Naive thymus-derived CD8-positive, alpha-beta T cell (primary cell): ENCODE measurements at regions not wholly inside any gene's neighbourhood (a gene's known extent, or its start where the extent isn't known, plus 50 kb on each side); places are given as distances from the start of the nearest gene placed in this dataset.

ENCODE experiments used
- ATAC-seq, 2 donors: fragments of 150-1000 bp; cut with Tn5 transposase in 1 of 2; sonication (Bioruptor Pico), chemical (Tn5 transposase) in 1 of 2; 1 replicate in 1 of 2; 2 replicates in 1 of 2; pipeline ENCODE4 v1.10.0; 2021; ENCODE audit warnings: mild to moderate bottlenecking in 2 of 2, moderate library complexity in 2 of 2
- POLR2A ChIA-PET: fragments of 350-600 bp; sonication (Branson Sonifier 250); formaldehyde crosslinking; loops from one replicate; lab custom pipeline; 2021; ENCODE audit warnings: antibody characterized with exemption; lab: Charles Lee
- DNase-seq, 10 donors: peaks; one replicate each; pipeline versions ENCODE4 v3.0.0 to v3.0.0-alpha.2; 2020 to 2022
- H3K27ac Mint-ChIP-seq, 10 donors: one replicate each; pipeline ENCODE4 v1.8.0; 2020 to 2022; ENCODE audit warnings: mild to moderate bottlenecking in 10 of 10, mixed read lengths in 10 of 10, moderate library complexity in 4 of 10, inconsistent platforms in 1 of 10
- H3K27me3 Mint-ChIP-seq, 5 donors: one replicate each; pipeline ENCODE4 v1.8.0; 2021 to 2022; ENCODE audit warnings: mixed read lengths in 5 of 5
- H3K36me3 Mint-ChIP-seq, 3 donors: one replicate each; pipeline ENCODE4 v1.8.0; 2020 to 2022; ENCODE audit warnings: mixed read lengths in 3 of 3, mild to moderate bottlenecking in 2 of 3, inconsistent platforms in 1 of 3
- H3K4me1 Mint-ChIP-seq, 4 donors: one replicate each; pipeline ENCODE4 v1.8.0; 2021 to 2022; ENCODE audit warnings: mixed read lengths in 4 of 4
- H3K4me3 Mint-ChIP-seq, 10 donors: one replicate each; pipeline ENCODE4 v1.8.0; 2020 to 2022; ENCODE audit warnings: mild to moderate bottlenecking in 10 of 10, mixed read lengths in 10 of 10, moderate library complexity in 6 of 10, inconsistent platforms in 1 of 10
- H3K9me3 Mint-ChIP-seq, 9 donors: one replicate each; pipeline ENCODE4 v1.8.0; 2020 to 2022; ENCODE audit warnings: mixed read lengths in 9 of 9, mild to moderate bottlenecking in 3 of 9, inconsistent platforms in 1 of 9, moderate library complexity in 1 of 9

DNA sequence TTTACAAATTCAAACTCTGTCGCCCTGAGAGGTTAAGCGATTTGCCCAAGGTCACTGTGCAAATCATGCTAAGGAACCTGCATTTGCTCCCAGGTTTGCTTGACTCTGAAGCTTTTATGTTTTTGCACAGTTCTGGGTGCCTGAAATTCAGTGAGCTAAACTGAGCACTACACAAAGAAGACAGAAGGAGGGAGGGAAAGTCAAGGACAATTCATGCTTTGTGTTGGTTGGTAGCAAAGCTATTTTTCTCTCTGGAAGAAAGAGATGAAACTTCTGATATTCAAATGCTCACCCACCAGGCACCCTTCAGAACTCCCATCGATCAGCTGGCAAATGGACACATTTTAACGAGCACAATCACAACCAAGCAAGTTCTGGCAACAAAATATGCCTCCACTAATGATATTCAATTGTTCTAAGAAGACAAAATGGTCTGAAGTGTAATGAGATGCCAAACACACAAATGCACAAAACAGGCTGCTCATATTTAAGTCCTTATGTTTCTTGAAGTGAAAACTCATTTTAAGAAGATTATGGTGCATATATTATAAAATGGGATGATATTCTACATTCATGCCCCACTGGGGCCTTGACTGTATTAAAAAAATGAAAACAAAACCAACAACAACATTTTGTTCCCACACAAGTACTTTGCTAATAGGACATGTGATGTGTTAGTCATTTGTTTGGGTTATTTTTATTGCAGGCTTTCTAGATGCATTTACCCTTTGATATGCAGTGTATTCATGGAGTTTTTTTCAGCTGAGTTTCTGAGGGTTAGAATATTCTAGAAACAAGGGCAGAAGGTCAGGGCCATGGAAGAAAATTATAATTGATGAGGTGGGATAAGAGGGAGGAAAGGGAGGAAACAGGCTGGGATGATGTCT lies 445.6 kb upstream of the CELF4 start:
- peaks cover 0 to 8% (median 0%) of the 10 kb centered on the region in 5 donors for H3K27me3 Mint-ChIP-seq
- ATAC-seq (no peak), DNase-seq (no peak)
- H3K9me3 Mint-ChIP-seq = peaks cover 0 to 13% (median 7%) of the 10 kb centered on the region in 9 donors
- H3K36me3 Mint-ChIP-seq = no peaks in the 10 kb centered on the region
- no peak overlapping the region for H3K4me3 Mint-ChIP-seq
- no peaks in the 10 kb centered on the region for H3K4me1 Mint-ChIP-seq
- H3K27ac Mint-ChIP-seq = no peak overlapping the region
- POLR2A ChIA-PET = no interaction called here

GRCh38 chr18:38010037-38010436 lies 444.4 kb upstream of the CELF4 start:
- Mint-ChIP-seq H3K27ac (no peak overlapping the region), H3K4me3 (no peak overlapping the region), H3K27me3 (peaks cover 0 to 8% (median 0%) of the 10 kb centered on the region in 5 donors), H3K36me3 (no peaks in the 10 kb centered on the region), H3K9me3 (peaks cover 0 to 7% (median 0%) of the 10 kb centered on the region in 9 donors), H3K4me1 (no peaks in the 10 kb centered on the region)
- POLR2A ChIA-PET = no interaction called here
- no peak for DNase-seq
- ATAC-seq = no peak

DNA sequence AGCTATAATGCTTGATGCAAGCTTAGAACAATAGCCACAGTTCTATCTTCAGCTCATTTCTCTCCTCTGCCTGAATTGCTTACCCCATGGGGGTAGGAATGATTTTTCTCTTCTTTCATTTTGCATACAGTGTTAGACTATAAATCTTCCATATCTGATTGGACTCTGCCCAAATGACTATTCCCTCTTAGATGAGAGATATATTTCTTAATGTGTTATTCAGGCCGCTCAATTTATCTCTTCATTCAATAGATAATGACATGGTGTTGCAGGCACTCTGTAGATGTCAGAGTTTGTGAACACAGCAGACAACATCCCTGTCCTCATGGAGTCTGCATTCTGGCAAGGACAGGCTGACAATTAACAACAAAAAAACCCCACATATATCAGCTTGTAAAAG lies 443.7 kb upstream of the CELF4 start:
- no peak overlapping the region for H3K4me3 Mint-ChIP-seq
- POLR2A ChIA-PET = no interaction called here
- H3K27ac Mint-ChIP-seq = no peak overlapping the region
- H3K9me3 Mint-ChIP-seq = peaks cover 0 to 9% (median 0%) of the 10 kb centered on the region in 9 donors
- DNase-seq (no peak), ATAC-seq (no peak)
- no peaks in the 10 kb centered on the region for H3K4me1 Mint-ChIP-seq
- peaks cover 0 to 8% (median 0%) of the 10 kb centered on the region in 5 donors for H3K27me3 Mint-ChIP-seq
- no peaks in the 10 kb centered on the region for H3K36me3 Mint-ChIP-seq

DNA sequence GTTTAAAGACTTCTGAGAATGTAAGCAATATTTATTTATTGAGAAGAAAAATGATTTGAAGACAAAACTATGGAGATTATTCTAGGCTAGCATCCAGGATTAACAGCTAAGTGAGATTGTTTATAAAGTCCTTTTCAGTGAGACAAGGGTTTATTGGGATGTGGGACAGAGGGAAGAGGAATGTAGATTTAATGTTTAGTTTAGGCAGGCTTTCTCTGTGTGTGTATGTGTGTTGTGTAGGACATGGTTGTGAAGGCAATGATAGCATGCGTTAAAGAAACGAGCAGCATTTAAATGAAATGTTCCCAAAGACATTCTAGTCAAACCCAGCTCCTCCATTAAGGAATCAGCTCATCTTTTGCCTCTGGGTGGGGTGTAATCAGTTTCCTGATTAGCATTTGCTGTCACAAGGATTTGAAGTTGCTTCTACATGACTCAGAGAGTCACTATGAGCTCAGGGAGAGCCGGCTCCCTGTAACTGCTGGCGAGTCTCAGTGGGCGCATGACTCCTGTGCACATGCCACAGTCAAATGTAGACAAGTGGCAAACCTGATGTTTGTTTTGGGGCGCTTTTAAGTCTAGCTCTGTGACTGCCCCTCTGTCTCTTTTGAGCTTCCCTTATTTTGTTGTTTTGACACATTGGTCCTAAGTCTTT lies 442.2 kb upstream of the CELF4 start:
- ATAC-seq (no peak), DNase-seq (no peak)
- no peak overlapping the region for H3K27ac Mint-ChIP-seq
- POLR2A ChIA-PET = no interaction called here
- no peaks in the 10 kb centered on the region for H3K4me1 Mint-ChIP-seq
- peaks cover 0 to 11% (median 3%) of the 10 kb centered on the region in 9 donors for H3K9me3 Mint-ChIP-seq
- H3K4me3 Mint-ChIP-seq = no peak overlapping the region
- peaks cover 0 to 8% (median 0%) of the 10 kb centered on the region in 5 donors for H3K27me3 Mint-ChIP-seq
- H3K36me3 Mint-ChIP-seq = no peaks in the 10 kb centered on the region

GRCh38 chr18:38007026-38007425 lies 441.4 kb upstream of the CELF4 start:
- Mint-ChIP-seq H3K4me1 (no peaks in the 10 kb centered on the region), H3K4me3 (no peak overlapping the region), H3K36me3 (no peaks in the 10 kb centered on the region), H3K27me3 (peaks cover 0 to 8% (median 0%) of the 10 kb centered on the region in 5 donors), H3K9me3 (peaks cover 0 to 11% (median 3%) of the 10 kb centered on the region in 9 donors), H3K27ac (no peak overlapping the region)
- POLR2A ChIA-PET = no interaction called here
- no peak for DNase-seq
- no peak for ATAC-seq

DNA sequence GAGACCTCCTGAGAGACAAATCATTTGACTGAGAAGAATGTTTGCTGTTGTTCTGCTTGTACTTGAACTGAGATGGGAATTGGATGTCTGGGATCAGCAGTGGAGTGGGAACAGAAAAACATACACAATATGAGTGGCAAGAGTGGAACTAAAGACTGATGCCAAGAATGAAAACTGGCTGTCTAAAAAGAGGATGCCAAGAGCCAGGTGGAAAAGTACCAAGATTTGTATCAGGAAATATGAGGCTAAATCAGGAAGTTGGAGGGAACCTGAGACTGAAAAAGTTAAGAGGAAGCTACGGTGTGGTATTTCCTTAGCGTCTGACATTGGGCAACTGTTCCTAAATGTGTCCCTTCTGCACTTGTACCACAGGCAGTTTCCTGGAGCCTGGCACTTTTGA lies 440.9 kb upstream of the CELF4 start:
- no peak for ATAC-seq
- DNase-seq = no peak
- Mint-ChIP-seq H3K4me1 (no peaks in the 10 kb centered on the region), H3K27ac (no peak overlapping the region), H3K27me3 (peaks cover 0 to 6% (median 0%) of the 10 kb centered on the region in 5 donors), H3K4me3 (no peak overlapping the region), H3K36me3 (no peaks in the 10 kb centered on the region), H3K9me3 (peaks cover 0 to 11% (median 3%) of the 10 kb centered on the region in 9 donors)
- POLR2A ChIA-PET = no interaction called here

- no peaks in the 10 kb centered on the region for H3K36me3 Mint-ChIP-seq
- no peaks in the 10 kb centered on the region for H3K4me1 Mint-ChIP-seq
- H3K27ac Mint-ChIP-seq = no peak overlapping the region
- ATAC-seq (no peak), DNase-seq (no peak)
- H3K4me3 Mint-ChIP-seq = no peak overlapping the region
- peaks cover 0 to 12% (median 1%) of the 10 kb centered on the region in 9 donors for H3K9me3 Mint-ChIP-seq
- no peaks in the 10 kb centered on the region for H3K27me3 Mint-ChIP-seq
- POLR2A ChIA-PET = no interaction called here
Observed at GRCh38 chr18:37997695-37998094, 432.1 kb upstream of the CELF4 start.

- Mint-ChIP-seq H3K27ac (no peak overlapping the region), H3K36me3 (no peaks in the 10 kb centered on the region), H3K27me3 (peaks cover 0 to 13% (median 1%) of the 10 kb centered on the region in 5 donors), H3K4me1 (no peaks in the 10 kb centered on the region), H3K4me3 (no peak overlapping the region), H3K9me3 (peaks cover 0 to 11% (median 2%) of the 10 kb centered on the region in 9 donors)
- no peak for ATAC-seq
- DNase-seq = no peak
- POLR2A ChIA-PET = no interaction called here
Observed at GRCh38 chr18:37987901-37988300, 422.3 kb upstream of the CELF4 start.

DNA sequence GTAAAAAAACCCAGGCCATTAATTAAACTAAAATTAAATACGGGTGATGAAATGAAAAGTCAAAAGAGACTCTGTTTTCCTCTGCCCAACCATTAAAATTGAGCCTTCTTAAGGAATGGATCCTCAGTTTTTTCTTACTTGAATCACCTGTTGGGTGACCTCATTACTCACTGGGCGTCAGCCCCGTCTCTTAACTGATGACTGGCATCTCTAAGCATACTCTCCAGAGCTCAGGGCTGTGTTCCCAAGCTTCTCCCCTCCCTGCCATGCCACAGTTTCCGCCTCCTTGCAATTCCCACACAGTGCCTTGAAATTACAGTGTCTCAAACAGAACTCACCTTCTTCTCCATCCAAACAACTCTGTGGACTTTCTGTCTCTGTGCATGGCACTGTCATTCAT lies 421.1 kb upstream of the CELF4 start:
- no peak for ATAC-seq
- POLR2A ChIA-PET = no interaction called here
- peaks cover 0 to 13% (median 1%) of the 10 kb centered on the region in 5 donors for H3K27me3 Mint-ChIP-seq

DNA sequence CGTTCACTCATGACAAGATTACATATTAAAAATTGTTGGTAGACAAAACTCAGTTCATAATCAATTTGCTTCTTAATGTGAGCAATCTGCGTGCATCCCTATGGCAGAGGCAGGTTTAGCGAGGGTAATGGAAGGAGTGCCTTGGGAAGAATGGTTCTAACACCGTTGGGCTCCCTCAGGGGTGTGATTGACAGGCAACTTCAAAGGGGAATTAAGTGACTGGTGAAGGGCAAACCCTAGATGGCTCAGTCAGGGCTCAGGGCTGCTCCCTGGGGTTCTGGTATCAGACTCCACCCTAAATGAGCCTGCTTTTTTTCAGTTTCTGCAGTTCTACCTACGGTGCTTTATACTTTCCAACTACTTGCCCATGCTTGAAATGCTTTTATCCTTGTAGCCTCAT lies 419.5 kb upstream of the CELF4 start:
- no peak overlapping the region for H3K27ac Mint-ChIP-seq
- POLR2A ChIA-PET = no interaction called here
- no peaks in the 10 kb centered on the region for H3K36me3 Mint-ChIP-seq
- peaks cover 0 to 6% (median 0%) of the 10 kb centered on the region in 9 donors for H3K9me3 Mint-ChIP-seq
- ATAC-seq (no peak), DNase-seq (no peak)
- peaks cover 0 to 3% (median 0%) of the 10 kb centered on the region in 5 donors for H3K27me3 Mint-ChIP-seq
- H3K4me1 Mint-ChIP-seq = peaks cover 0 to 3% (median 0%) of the 10 kb centered on the region in 4 donors
- H3K4me3 Mint-ChIP-seq = no peak overlapping the region

More for the DNA sequence above, 421.1 kb upstream of the CELF4 start:
- DNase-seq = no peak
- peaks cover 0 to 13% (median 2%) of the 10 kb centered on the region in 9 donors for H3K9me3 Mint-ChIP-seq
- H3K4me1 Mint-ChIP-seq = peaks cover 0 to 3% (median 0%) of the 10 kb centered on the region in 4 donors
- H3K27ac Mint-ChIP-seq = no peak overlapping the region
- no peak overlapping the region for H3K4me3 Mint-ChIP-seq
- H3K36me3 Mint-ChIP-seq = no peaks in the 10 kb centered on the region

- POLR2A ChIA-PET = no interaction called here
- Mint-ChIP-seq H3K27ac (no peak overlapping the region), H3K27me3 (no peaks in the 10 kb centered on the region), H3K4me1 (peaks cover 0 to 3% (median 0%) of the 10 kb centered on the region in 4 donors), H3K9me3 (peaks cover 0 to 12% (median 4%) of the 10 kb centered on the region in 9 donors), H3K4me3 (no peak overlapping the region), H3K36me3 (no peaks in the 10 kb centered on the region)
- ATAC-seq (no peak), DNase-seq (no peak)
Observed at GRCh38 chr18:37980556-37980955, 415.0 kb upstream of the CELF4 start.

DNA sequence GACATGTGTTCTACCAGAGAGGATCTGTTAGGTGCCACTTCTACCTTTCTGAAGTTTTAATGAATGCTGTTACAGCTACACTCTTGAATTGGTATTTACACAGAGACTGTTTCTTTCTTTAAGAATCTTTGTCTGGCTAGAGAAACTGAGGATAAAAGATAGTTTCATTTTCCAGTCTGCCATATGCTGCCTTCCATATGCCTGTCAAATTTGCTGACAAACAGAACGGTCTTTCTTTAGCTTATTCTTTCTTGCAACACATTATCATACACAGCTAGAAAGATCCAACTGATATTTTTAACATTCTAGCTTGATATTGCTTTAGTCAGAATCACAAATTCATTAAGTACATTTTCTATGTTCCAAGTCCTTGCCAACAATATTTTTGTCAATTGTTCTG lies 409.8 kb upstream of the CELF4 start:
- ATAC-seq (no peak), DNase-seq (no peak)
- Mint-ChIP-seq H3K27ac (no peak overlapping the region), H3K27me3 (peaks cover 0 to 2% (median 0%) of the 10 kb centered on the region in 5 donors), H3K4me1 (no peaks in the 10 kb centered on the region), H3K36me3 (peaks cover 0 to 4% (median 0%) of the 10 kb centered on the region in 3 donors), H3K9me3 (peaks cover 0 to 28% (median 8%) of the 10 kb centered on the region in 9 donors), H3K4me3 (no peak overlapping the region)
- POLR2A ChIA-PET = no interaction called here

DNA sequence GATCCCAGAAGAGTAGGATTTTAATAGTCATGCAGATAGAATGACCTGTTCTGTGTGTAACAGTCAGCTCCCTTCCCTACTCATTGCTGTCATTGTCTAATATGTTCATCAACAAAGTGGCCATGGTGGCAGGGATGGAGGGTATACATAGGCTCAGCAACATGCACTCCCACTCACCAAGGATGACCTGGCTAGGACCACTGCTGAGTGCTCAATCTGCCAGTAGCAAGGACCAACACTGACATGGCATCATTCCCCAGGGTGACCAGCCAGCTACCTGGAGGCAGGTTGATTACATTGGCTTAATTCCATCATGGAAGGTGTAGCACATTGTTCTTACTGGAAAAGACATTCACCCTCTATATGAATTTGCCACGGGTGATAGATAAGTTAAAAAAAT lies 401.7 kb upstream of the CELF4 start:
- Mint-ChIP-seq H3K4me1 (no peaks in the 10 kb centered on the region), H3K4me3 (no peak overlapping the region), H3K36me3 (no peaks in the 10 kb centered on the region), H3K27me3 (peaks cover 0 to 2% (median 0%) of the 10 kb centered on the region in 5 donors), H3K27ac (no peak overlapping the region), H3K9me3 (peaks cover 0 to 10% (median 2%) of the 10 kb centered on the region in 9 donors)
- POLR2A ChIA-PET = no interaction called here
- ATAC-seq = no peak
- DNase-seq = no peak
